Keratinocyte (primary cell): ENCODE measurements at regions not wholly inside any gene's neighbourhood (a gene's known extent, or its start where the extent isn't known, plus 50 kb on each side); places are given as distances from the start of the nearest gene placed in this dataset.

Source experiments
- EZH2 ChIP-seq: IDR thresholded peaks from one replicate; pipeline ENCODE4 v1.6.1; 2012; ENCODE audit warnings: inconsistent platforms, mild to moderate bottlenecking, low read length, moderate library complexity
- TF ChIP-seq, protein P1 (sequence below), 3 experiments: IDR thresholded peaks in 1 of 3; conservative IDR thresholded peaks in 1 of 3; optimal IDR thresholded peaks in 1 of 3; 2 replicates in 2 of 3; 3 replicates in 1 of 3; pipeline versions ENCODE3 to v1.5.1; 2011; ENCODE audit warnings: low read length in 3 of 3, mild to moderate bottlenecking in 3 of 3, moderate library complexity in 2 of 3, control low read depth in 1 of 3, inconsistent platforms in 1 of 3; ENCODE audit not compliant: insufficient read depth in 2 of 3; ENCODE audit errors: extremely low read depth in 1 of 3

DNA sequence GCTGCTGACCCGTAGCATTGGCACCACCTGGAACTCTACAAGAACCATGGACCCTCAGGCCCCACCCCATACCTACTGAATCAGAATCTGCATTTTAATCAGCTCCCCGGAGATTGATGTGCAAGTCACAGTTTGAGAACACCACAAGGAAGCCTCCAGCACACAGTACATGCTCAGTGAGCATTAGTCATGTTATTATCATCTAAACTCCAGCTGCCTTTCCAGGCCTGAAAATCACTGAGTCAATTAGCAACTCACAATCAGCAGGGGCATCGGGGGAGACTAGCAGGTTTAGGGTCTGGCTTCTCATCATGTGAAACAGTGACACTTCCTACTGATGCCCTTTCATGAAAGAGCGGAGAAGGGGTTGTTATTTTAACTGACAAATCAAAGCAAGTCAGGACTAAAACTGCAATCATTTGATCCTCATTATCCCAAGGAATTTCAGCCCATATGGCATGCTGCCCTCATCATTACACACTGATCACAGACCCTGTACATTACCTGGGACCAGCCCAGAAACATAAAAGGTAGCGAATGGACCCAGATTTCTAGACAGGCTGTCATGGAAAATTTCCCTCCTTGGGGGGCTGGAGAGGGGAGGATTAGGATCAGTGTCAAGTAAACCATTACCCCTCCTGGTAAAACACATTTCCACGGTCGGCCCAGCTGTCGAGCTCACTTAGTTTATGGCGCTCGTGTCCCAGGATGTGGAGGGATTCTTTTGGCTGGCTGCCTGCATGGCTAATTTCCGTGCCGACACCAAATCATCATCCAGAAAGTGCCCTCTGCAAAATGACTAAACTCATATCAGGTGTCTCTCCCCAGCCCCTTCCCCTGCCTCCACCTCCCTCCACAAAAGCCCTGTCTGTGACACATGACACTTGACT lies 122.8 kb downstream of the PRLHR start:
- TF ChIP-seq, protein P1, sequence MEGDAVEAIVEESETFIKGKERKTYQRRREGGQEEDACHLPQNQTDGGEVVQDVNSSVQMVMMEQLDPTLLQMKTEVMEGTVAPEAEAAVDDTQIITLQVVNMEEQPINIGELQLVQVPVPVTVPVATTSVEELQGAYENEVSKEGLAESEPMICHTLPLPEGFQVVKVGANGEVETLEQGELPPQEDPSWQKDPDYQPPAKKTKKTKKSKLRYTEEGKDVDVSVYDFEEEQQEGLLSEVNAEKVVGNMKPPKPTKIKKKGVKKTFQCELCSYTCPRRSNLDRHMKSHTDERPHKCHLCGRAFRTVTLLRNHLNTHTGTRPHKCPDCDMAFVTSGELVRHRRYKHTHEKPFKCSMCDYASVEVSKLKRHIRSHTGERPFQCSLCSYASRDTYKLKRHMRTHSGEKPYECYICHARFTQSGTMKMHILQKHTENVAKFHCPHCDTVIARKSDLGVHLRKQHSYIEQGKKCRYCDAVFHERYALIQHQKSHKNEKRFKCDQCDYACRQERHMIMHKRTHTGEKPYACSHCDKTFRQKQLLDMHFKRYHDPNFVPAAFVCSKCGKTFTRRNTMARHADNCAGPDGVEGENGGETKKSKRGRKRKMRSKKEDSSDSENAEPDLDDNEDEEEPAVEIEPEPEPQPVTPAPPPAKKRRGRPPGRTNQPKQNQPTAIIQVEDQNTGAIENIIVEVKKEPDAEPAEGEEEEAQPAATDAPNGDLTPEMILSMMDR (optimal IDR thresholded peaks at IDR 0.05 in 1 of 3, IDR thresholded peaks at IDR 0.05 in 1 of 3, conservative IDR thresholded peaks at IDR 0.05 in 1 of 3; ENCODE audit: extremely low read depth in 1 of 3, insufficient read depth in 2 of 3, low read length in 3 of 3) = no peak
- no peak for TF ChIP-seq EZH2
